MG63 (cell line): ENCODE measurements at regions not wholly inside any gene's neighbourhood (a gene's known extent, or its start where the extent isn't known, plus 50 kb on each side); places are given as distances from the start of the nearest gene placed in this dataset.
A peak's percentile ranks its signal among the peaks of the same experiment; 100 is the strongest.
"Not testable (repeated sequence)": the region's sequence is repeated elsewhere in the genome, so short reads cannot be mapped to it uniquely, and the experiment has no call there.

Experiments used
- DNase-seq: peaks from one replicate; pipeline ENCODE4 v3.0.0-alpha.2; 2020
- H3K27me3 ChIP-seq: fragments of 250-450 bp; sonication (Bioruptor Pico); 2 replicates; pipeline ENCODE4 v1.5.1; 2020; ENCODE audit warnings: mild to moderate bottlenecking, moderate library complexity
- H3K36me3 ChIP-seq: fragments of 250-450 bp; sonication (Bioruptor Pico); 2 replicates; pipeline ENCODE4 v1.5.1; 2020; ENCODE audit warnings: mild to moderate bottlenecking, moderate library complexity
- H3K4me3 ChIP-seq: fragments of 250-450 bp; sonication (Bioruptor Pico); 2 replicates; pipeline ENCODE4 v1.5.1; 2020; ENCODE audit warnings: mild to moderate bottlenecking, moderate library complexity
- H3K9me3 ChIP-seq: fragments of 250-450 bp; sonication (Bioruptor Pico); 2 replicates; pipeline ENCODE4 v1.5.1; 2020; ENCODE audit warnings: mild to moderate bottlenecking, moderate library complexity

DNA sequence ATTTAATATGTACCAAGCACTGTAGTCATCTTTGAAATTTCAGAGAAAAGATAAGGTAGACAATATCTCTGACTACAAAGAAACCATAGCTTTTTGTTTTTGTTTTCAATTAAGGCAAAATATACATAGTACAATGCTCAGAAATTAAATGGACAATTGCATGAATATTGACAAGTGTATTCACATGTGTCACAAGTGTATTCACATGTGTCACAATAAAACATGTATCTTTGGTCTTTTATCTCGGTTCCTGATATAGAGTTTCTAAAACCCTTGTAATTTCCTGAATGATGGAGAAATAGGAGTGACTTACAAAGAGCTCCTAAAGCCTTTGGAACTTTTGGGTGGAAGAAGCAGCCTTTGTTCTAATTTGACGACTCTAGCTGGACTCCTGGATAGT is 756.4 kb downstream of the EPHA4 start:
- no peak for DNase-seq
- no peaks in the 10 kb centered on the region for H3K27me3 ChIP-seq
- no peaks in the 10 kb centered on the region for H3K36me3 ChIP-seq
- no peaks in the 10 kb centered on the region for H3K9me3 ChIP-seq
- H3K4me3 ChIP-seq = no peak overlapping the region

DNA sequence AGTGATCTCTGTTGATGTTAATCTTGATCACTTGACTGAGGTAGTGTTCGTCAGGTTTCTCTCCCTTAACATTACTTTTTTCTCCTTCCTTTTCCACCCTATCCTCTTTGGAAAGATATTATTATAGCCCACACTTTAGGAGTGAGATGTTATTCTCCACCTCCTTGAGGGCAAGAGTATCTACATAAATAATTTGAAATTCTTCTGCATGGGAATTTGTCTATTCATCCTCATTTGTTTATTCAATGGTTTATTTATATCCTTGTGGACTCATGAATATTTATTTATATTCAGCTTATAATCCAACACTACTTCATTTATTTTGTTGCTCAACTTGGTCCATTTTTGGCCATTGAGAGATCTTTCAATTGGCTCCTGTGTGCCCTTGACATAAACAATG is 750.4 kb downstream of the EPHA4 start:
- H3K27me3 ChIP-seq = no peaks in the 10 kb centered on the region
- H3K4me3 ChIP-seq = no peak overlapping the region
- DNase-seq = no peak
- no peaks in the 10 kb centered on the region for H3K9me3 ChIP-seq
- H3K36me3 ChIP-seq = no peaks in the 10 kb centered on the region

DNA sequence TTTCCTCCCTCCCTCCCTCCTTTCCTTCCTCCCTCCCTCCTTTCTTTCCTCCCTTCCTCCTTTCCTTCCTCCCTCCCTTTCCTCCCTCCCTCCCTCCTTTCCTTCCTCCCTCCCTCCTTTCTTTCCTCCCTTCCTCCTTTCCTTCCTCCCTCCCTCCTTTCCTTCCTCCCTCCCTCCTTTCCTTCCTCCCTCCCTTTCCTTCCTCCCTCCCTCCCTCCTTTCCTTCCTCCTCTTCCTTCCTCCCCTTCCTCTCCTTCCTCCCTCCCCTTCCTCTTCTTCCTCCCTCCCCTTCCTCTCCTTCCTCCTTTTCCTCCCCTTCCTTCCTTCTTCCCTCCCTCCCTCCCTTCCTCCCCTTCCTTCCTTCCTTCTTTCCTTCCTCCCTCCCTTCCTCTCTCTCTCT is 748.5 kb downstream of the EPHA4 start:
- not testable (repeated sequence) for DNase-seq, H3K27me3 ChIP-seq, H3K4me3 ChIP-seq

DNA sequence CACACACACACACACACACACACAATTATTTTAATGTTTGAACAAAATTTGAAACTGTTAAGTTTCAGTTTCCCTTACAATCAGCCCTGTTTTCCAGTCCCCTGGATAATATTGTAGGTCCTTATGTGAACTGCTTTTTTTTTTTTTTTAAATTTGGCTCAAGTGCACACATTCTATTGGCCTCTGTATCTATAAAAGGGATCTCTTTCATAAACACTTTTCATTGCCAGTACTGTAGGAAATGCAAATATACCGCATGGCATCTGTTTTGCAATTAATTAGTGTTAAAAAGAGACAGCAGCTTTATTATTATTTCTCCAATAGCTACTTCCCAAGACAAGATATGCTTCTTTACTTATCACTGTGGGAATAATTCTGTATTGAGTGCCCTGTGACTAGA is 738.7 kb downstream of the EPHA4 start:
- Histone ChIP-seq H3K4me3 (no peak overlapping the region), H3K9me3 (no peaks in the 10 kb centered on the region), H3K27me3 (no peaks in the 10 kb centered on the region), H3K36me3 (no peaks in the 10 kb centered on the region)
- DNase-seq = no peak

More for the DNA sequence above, 748.5 kb downstream of the EPHA4 start:
- not testable (repeated sequence) for H3K9me3 ChIP-seq, H3K36me3 ChIP-seq

DNA sequence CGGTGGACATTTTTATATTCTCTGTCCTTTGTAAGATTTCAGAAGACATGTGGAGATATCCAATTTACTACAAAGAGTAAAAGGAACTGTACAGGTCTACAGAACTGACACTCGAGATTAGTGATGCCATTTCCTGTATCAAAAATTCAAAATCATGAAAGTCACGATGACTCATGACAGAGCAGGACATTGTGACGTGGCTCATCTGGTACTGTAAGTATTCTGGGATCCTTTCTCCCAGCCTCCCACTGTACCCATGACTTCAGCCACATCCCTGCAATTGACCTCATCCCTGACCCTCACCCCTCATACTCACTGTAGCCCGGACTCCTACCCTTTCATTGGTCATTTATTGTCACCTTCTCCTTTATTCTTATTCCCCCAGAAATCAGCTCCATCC is 736.5 kb downstream of the EPHA4 start:
- no peak for DNase-seq
- Histone ChIP-seq H3K4me3 (no peak overlapping the region), H3K9me3 (no peaks in the 10 kb centered on the region), H3K27me3 (peaks cover 4% of the 10 kb centered on the region), H3K36me3 (no peaks in the 10 kb centered on the region)

DNA sequence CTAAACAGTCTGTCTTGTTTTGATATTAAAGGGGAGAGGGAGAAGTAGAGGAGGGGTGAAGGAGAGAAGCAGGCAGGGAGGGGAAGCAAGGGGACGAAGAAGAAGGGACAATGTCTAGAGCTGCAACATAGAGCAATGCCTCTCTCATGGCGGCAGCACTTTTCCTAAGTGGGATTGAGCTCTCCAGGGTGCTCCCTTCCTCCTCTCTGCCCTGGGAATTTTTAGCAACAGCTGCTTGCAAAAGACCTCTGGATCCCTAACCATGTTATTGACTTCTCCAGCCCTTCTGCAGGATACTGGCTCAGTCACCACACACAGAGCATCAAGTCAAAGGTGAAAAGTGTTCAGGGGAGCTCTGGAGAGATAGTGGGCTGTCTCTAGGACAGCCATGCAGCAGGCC is 734.9 kb downstream of the EPHA4 start:
- Histone ChIP-seq H3K9me3 (no peaks in the 10 kb centered on the region), H3K27me3 (peaks cover 4% of the 10 kb centered on the region), H3K36me3 (no peaks in the 10 kb centered on the region), H3K4me3 (no peak overlapping the region)
- no peak for DNase-seq

DNA sequence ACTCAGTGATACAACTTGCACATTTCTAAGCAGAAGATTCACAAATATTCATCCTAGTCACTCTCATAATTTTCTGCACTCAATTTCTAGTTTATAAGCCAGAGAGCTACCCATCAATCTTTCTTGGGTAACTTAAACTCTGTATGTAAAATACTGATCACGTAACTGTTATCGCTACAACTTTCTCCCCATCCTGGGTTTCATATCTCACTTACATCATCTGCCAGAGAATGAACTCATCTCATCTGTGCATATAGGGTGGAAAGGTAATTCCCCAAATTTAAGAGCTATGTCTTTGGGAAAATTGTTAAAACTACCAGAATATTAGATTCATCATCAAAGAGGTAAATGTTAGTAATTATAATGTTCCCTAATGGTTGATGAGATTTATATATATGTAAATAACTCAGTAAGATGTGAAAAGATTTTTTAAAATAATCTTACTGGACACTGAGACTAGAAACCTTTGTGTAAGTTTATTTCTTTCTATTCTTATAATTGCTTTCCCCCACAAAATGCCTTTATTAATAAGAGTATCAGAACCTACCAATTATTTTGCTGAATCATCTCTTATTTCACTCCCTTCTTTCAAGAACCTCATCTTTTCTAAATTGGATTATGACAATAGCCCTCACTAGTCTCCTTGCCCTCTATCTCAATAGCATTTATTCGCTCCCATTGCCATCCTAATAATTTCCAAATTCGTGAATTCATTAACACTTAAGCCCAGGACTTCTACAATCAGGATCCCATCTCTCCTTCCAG is 729.0 kb downstream of the EPHA4 start:
- H3K36me3 ChIP-seq = no peaks in the 10 kb centered on the region
- H3K4me3 ChIP-seq = no peak overlapping the region
- no peaks in the 10 kb centered on the region for H3K9me3 ChIP-seq
- peaks cover 4% of the 10 kb centered on the region for H3K27me3 ChIP-seq
- no peak for DNase-seq

DNA sequence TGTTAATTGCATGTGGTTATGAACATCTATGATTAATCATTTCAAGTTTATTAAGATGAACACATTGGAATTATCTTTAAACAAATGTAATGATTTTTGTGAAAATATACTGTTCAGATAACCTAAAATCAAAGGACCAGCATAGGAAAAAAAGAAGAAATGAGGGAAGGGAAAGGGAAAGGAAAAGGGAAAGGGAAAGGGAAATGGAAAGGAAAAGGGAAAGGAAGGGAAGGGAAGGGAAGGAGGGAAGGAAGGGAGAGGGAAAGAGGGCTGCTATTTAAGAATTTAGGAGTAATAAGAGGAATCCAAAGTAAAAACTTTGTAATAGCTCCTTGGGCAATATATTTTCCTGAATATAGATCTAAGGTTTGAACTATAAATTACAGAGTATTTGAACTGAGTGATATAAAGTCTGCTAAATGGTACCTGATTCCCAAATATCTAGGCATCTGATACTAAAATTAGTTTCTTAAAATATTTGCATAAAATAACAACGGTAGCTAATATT is 726.3 kb downstream of the EPHA4 start:
- no peaks in the 10 kb centered on the region for H3K27me3 ChIP-seq
- no peak for DNase-seq

DNA sequence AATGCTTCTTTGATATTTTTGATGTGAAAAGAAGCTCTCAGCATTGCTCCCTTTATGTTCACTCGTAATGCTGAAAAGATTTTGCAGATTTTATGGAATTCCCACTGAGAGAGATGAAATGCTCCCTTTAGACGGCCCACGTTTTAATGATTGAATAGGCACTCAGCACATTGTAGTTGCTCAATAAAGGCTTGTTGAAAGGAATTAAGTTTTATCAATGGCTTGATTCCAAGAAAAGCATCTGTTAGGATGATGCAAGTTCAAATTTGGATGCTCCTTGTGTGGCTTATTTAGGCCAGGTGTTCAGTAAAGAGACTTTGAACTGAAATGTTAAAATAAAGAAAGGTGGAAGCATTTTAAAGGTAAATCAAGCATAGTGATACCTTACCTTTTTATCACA is 725.1 kb downstream of the EPHA4 start:
- no peaks in the 10 kb centered on the region for H3K36me3 ChIP-seq
- DNase-seq = no peak
- no peaks in the 10 kb centered on the region for H3K9me3 ChIP-seq
- H3K27me3 ChIP-seq = no peaks in the 10 kb centered on the region
- H3K4me3 ChIP-seq = no peak overlapping the region

More for the DNA sequence above, 726.3 kb downstream of the EPHA4 start:
- Histone ChIP-seq H3K36me3 (no peaks in the 10 kb centered on the region), H3K4me3 (no peak overlapping the region), H3K9me3 (no peaks in the 10 kb centered on the region)

DNA sequence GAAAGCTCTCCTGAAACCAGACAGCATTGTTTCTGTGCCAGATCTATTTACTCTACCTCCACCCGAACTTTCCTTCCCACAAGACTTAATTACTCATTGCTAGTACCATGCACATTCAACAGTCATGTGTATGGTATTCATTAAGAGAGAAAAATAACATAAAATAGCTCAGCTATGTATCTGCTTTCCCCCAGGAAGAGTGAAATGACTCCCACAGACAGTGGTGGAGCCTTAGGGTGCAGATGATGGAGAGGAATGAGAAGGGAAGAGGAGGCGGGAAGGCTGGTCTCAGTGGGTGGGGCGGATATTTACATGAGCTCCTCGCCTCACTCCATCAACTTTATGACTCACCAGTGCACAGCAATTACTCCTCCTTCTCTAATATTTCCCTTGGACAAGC is 724.5 kb downstream of the EPHA4 start:
- Histone ChIP-seq H3K27me3 (no peaks in the 10 kb centered on the region), H3K36me3 (no peaks in the 10 kb centered on the region), H3K4me3 (no peak overlapping the region), H3K9me3 (no peaks in the 10 kb centered on the region)
- DNase-seq = peak; percentile 73

DNA sequence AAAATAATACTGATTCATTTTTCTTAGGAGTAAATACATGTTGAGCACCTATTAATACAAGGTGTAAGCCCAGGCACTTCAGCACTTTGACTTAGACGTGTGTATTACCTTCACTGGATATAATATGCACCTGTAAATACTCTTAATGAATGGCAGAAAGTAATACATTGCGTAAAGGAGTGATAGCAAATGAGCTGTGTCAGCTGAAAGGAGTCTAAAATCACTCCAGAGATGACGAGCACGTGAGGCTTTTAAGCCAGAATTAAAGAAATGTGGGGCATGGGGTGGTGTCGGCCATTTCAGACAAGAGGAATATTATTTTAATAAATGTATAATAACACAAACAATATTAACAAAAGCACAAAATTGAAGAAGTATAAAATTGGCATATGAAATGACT is 722.7 kb downstream of the EPHA4 start:
- Histone ChIP-seq H3K36me3 (no peaks in the 10 kb centered on the region), H3K9me3 (no peaks in the 10 kb centered on the region), H3K27me3 (no peaks in the 10 kb centered on the region), H3K4me3 (no peak overlapping the region)
- no peak for DNase-seq

DNA sequence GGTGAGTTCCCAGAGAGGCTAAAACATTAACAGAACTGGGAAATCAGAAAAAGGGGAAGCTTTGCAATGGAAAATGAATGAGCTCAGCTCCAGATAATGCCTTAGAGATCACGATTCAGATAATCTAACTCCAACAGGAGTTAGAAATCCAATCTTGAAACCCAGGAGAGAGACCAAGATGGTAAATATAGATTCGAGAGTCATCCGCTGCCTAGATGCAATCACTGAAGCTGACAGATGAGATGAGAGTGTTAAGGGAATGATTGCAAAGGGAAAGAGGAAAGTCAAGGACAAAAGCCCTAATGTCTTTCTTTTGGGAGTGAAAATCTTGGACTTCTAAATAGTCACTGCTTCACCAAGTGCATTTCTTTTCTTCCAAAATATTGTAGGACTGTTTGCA is 722.0 kb downstream of the EPHA4 start:
- Histone ChIP-seq H3K27me3 (no peaks in the 10 kb centered on the region), H3K36me3 (no peaks in the 10 kb centered on the region), H3K9me3 (no peaks in the 10 kb centered on the region), H3K4me3 (no peak overlapping the region)
- no peak for DNase-seq

DNA sequence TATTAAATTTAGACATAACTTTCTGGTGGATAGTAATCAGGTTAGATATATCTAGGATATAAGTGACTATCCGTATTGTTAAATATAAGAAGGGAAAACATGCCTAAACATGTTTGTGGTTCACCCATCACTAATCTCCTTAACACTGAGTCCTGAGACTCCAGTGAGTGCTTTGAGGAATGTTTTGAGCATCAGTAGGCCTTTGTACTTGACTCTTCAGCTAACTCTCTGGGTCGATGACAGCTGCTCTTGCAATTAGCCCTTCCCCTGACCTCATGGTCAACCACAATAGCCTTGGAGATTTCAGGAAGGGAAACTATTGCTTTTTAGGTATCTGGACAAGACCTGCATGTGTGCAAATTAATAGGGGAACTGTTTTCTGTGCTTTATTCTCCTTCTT is 716.8 kb downstream of the EPHA4 start:
- Histone ChIP-seq H3K36me3 (no peaks in the 10 kb centered on the region), H3K4me3 (no peak overlapping the region), H3K27me3 (no peaks in the 10 kb centered on the region), H3K9me3 (no peaks in the 10 kb centered on the region)
- no peak for DNase-seq

DNA sequence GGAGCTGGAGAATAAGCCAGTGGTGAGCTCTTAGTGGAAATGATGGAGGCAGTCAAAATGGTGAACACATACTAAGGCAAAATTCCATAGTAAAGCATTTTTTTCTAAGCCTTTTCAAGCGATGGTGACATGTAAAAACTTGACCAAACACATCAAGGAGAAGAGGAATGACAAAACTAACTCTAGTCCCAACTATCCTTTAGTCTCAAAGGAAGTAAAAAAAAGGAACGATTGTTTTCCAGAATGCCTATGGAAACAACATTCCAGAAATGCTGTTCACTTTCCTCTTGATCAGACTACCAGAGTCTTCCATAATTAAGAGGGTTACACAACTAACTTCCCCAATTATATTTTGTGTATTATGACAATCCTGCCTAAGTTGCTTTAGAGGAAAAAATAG is 715.6 kb downstream of the EPHA4 start:
- H3K9me3 ChIP-seq = no peaks in the 10 kb centered on the region
- H3K27me3 ChIP-seq = no peaks in the 10 kb centered on the region
- no peak overlapping the region for H3K4me3 ChIP-seq
- H3K36me3 ChIP-seq = no peaks in the 10 kb centered on the region
- no peak for DNase-seq

DNA sequence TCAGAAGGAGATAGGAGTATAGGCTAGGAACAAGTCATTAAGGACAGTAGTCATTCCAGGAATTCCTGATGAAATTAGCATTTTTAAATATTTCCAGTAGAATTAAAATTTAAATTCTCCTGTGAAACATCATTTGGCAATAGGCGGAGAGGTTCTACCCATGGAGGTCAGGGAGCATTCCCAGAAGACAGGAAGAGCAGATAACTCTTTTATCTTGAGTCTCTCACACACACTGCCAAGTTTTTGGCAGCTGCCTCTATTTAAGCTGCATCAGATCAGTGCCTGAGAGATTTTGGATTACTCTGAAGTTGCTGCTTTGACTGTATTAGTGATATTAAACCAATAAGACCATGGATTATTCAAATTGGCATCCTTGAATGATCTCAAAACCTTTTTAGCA is 714.7 kb downstream of the EPHA4 start:
- H3K4me3 ChIP-seq = no peak overlapping the region
- no peaks in the 10 kb centered on the region for H3K36me3 ChIP-seq
- no peak for DNase-seq
- no peaks in the 10 kb centered on the region for H3K9me3 ChIP-seq
- H3K27me3 ChIP-seq = no peaks in the 10 kb centered on the region

DNA sequence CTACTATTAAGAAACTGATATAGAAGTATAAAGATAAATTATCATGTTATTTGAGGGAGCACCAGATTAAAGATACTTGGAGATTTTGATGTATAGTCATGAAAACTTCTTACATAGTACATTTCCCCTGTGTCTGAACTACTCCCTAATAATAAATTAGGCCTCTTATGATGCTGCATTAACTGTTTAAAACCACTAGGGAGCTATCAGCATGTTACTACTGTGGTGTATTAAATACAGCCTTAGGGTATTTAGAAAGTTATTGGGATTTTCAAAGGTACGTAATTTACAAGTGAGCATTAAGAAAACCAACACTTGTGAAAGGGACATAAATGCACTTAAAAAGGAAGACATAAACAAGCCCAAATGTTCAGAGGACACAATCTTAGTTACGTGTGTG is 714.0 kb downstream of the EPHA4 start:
- no peak for DNase-seq
- Histone ChIP-seq H3K27me3 (no peaks in the 10 kb centered on the region), H3K9me3 (no peaks in the 10 kb centered on the region), H3K4me3 (no peak overlapping the region), H3K36me3 (no peaks in the 10 kb centered on the region)

DNA sequence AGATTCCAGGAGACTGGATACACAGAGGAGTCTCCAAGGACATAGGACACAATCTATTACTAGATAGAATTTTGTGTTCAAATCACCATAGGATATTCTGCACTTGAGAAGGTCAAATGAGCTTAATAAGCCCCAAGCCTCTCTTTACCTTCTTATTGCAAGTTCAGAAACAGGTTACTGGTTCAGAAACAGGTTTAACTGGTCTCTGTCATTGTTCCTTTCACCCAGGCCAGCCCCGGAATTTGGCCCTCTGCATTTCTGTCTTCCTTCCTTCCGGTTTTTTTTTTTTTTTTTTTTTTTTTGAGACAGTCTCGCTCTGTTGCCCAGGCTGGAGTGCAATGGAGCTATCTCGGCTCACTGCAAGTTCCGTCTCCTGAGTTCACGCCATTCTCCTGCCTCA is 700.2 kb downstream of the EPHA4 start:
- Histone ChIP-seq H3K27me3 (no peaks in the 10 kb centered on the region), H3K4me3 (no peak overlapping the region), H3K36me3 (no peaks in the 10 kb centered on the region), H3K9me3 (no peaks in the 10 kb centered on the region)
- DNase-seq = no peak

DNA sequence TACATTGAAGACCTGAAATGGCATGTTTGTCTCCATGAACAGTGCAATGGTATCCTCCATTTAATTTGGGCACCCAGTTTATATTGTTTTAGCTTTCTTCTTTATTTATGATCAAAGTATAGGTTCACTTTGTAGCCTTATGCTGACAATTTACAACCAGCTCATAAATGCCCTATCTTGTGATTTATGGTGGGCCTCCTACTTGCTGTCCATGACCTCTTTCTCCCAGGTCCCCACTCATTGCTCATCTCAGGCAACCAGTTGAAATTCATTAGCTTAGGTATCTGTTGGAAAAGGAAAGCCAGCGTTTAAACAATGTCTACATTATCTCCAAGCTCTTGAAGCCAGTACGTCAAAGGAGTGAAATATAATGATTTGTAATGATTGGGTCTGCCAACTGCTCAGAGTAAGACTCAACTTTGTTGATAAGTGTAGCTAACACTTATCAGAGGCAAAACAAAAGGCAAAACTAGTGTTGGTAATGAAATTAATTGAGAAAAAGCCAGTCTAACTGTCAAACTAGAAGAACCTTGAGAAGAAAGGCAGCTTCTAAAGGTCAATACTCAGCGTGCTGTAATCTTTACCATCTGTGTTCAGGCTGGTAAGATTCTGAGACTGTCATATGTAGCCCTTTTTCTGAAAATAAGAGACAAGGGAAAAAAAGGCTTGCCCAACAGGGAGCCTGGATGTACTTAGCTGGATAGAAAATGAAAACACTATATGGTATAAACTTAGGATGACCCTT is 695.9 kb downstream of the EPHA4 start:
- Histone ChIP-seq H3K36me3 (no peaks in the 10 kb centered on the region), H3K4me3 (no peak overlapping the region), H3K27me3 (no peaks in the 10 kb centered on the region), H3K9me3 (no peaks in the 10 kb centered on the region)
- DNase-seq = no peak
